ACHN (cell line): ENCODE measurements at regions not wholly inside any gene's neighbourhood (a gene's known extent, or its start where the extent isn't known, plus 50 kb on each side); places are given as distances from the start of the nearest gene placed in this dataset.
A peak's percentile ranks its signal among the peaks of the same experiment; 100 is the strongest.
"Not testable (repeated sequence)": the region's sequence is repeated elsewhere in the genome, so short reads cannot be mapped to it uniquely, and the experiment has no call there.

Experiments
- DNase-seq: peaks from one replicate; pipeline ENCODE4 v3.0.0-alpha.2; 2015
- in situ Hi-C: cut with HindIII; loops from 2 replicates; pipeline ENCODE4 v1.10.0; 2017; ENCODE audit warnings: low sequenced_read_pairs, low pct_ligation_motif_present, low pct_unique_long_range_greater_than_20kb

- in situ Hi-C loops, result no loop called here
- DNase-seq, result no peak
These were observed 135.6 kb downstream of the BRMS1L start for GRCh38 chr14:35961697-35962274.

DNA sequence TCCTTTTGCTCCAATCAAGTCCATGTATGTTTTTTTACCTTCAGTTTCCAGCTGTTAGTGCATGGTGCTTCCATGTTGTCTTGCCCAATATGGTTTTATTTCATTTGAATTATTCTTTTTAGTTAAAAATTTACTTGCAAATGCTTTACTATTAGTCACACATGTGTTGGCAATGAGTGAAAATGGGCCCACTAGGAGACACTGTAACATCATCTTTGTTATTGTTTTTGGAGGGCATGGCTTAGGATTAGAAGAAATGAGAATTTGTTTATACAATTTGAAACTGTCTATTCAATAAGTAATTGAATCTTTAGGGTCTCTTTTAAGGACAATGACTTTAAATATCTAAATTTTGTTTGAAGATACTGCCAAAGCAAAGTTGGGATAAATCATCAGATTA, 133.7 kb downstream of the BRMS1L start:
- in situ Hi-C loops, result no loop called here
- DNase-seq, result peak; percentile 5

- no peak for DNase-seq
- in situ Hi-C loops, result no loop called here
These were observed 132.4 kb downstream of the BRMS1L start for GRCh38 chr14:35958499-35958898.

DNA sequence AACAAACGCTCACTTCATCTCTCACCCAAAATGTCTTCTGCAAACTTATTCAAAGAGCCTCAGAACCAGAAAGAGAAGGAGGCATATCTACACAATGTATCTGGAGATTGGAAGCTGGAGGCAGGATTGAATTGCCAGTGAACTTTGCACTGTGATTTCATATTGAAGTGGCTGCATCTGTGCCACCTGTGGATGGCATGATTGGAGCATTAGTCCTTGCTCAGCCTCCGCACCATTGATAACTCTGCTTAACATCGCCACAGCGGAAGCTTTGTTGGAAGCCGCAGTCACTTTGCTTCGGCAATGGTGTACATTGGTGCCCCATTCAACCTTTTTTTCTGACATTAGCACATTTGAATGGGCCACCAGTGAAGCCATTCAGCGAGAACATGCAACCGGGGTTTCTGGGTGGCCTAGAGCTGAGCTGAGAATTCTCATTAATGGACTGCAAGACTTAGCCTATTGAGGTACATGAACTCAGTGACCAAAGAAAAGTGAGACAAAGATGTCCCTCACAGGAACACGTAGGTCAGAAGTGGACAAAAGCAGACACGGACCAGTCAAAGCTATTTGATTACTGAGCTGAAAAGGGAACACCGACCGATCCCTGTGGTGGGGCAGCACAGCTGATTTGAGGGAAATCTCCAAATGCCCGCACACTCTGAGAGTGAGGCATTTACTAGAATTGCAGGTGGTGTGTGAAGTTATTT, 130.4 kb downstream of the BRMS1L start:
- DNase-seq, result no peak
- in situ Hi-C loops, result no loop called here

GRCh38 chr14:35952584-35952983, 126.4 kb downstream of the BRMS1L start:
- in situ Hi-C loops, result no loop called here

DNA sequence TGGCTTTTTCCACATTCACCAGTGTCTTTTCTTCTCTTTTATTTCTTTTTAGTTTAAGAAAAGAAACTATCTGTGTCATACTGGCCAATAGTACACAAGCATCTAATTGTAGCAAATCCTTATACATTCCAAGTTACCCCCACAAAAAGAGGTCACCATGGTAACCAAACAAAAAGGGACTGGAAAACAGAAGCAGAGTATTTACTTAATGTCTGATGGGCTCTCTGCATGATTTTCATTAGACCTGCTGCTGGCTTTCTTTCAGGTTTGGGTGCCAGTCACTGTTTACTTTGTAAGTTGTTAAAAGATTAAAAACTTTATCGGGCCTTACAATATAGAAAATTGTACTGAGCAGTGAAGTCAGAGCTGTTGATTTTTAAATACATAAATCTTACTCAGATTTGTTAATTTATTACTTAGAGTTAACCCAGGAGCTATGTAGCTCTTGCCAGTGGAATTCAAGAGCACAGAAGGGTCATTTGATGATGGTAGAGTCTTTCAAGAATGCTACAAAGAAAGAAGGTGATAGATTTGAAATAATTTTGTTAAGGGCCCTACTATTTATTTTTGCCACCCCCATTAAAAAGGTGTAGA, 123.9 kb downstream of the BRMS1L start:
- in situ Hi-C loops, result no loop called here
- DNase-seq, result no peak

More at GRCh38 chr14:35952584-35952983, 126.4 kb downstream of the BRMS1L start:
- DNase-seq, result no peak

DNA sequence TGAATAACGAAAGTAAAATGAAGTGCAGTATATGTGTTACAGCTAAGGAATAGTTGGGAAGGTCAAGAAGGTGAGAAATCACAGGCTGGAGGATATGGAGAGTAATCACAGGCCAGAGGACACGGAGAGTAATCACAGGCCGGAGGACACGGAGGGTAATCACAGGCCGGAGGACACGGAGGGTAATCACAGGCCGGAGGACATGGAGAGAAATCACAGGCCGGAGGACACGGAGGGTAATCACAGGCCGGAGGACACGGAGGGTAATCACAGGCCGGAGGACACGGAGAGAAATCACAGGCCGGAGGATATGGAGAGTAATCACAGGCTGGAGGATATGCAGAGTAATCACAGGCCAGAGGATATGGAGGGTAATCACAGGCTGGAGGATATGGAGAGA, 121.8 kb downstream of the BRMS1L start:
- in situ Hi-C loops, DNase-seq: not testable (repeated sequence)

DNA sequence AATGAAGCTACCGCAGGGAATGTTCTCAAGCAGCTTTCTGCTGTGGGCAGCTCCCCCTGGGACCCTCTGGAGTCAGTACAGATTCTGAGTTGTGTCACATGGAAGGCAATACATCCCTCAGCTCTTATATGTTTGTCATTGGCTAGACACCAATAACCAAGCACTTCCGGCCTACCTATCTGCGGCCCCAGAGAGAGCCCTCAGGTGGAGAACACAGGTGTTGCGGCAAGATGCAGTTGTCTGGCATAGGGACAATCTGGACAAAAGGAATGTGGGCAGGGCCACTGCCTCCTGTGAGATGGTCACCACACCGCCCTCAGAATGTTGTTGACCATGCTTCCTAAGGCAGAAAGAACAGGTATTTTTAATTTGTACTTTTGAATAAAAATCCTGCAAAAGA, 118.7 kb downstream of the BRMS1L start:
- in situ Hi-C loops, result no loop called here
- DNase-seq, result peak; percentile 22

- in situ Hi-C loops, result no loop called here
- DNase-seq, result no peak
These were observed 114.2 kb downstream of the BRMS1L start for GRCh38 chr14:35940291-35940690.

GRCh38 chr14:35938770-35939169, 112.6 kb downstream of the BRMS1L start:
- in situ Hi-C loops, result no loop called here
- DNase-seq, result no peak

- DNase-seq, result no peak
- in situ Hi-C loops, result no loop called here
These were observed 108.4 kb downstream of the BRMS1L start for GRCh38 chr14:35934499-35934898.

DNA sequence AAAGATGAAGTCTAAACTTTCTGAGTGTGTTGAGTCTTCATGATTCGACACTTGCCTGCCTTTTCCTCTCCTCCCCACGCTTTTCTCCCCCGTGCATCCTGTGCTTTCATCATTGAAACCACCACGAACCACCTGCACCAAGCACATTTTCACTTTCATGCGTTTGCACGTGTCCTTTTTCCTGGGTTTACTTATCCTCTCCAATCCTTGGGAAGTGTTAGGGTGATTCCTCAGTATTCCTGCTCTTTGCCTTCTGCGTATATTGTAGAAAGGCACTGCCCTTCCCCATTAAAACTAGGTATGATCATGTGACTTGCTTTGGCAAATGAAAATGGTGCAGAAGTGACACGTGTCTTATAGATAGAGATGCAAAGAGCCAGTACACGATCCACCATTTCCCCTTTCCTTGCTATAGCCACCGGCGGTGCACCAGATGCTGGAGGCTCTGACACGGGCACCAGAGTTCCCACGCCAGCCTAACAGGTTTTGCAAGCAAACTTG, 106.6 kb downstream of the BRMS1L start:
- in situ Hi-C loops, result no loop called here
- no peak for DNase-seq

DNA sequence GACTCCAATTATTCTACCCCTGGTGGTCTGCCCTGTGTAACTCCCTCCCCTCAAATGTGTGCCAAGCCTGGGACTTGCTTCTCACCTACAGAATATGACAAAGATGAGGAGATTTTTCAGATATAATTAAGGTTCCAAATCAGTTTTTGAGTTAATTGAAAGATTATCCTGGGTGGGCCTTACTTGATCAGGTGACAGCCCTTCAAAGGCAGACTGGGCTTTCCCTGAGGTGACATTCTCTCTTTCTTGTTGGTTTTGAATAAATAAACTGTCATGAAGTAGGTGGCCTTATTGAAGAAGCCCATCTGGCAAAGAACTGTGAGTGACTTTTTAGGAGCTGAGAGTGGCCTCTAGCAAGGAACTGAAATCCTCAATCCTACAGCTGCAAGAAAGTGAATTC, 106.0 kb downstream of the BRMS1L start:
- DNase-seq, result no peak
- in situ Hi-C loops, result no loop called here

- in situ Hi-C loops, result no loop called here
These were observed 105.2 kb downstream of the BRMS1L start for GRCh38 chr14:35931346-35931745.

DNA sequence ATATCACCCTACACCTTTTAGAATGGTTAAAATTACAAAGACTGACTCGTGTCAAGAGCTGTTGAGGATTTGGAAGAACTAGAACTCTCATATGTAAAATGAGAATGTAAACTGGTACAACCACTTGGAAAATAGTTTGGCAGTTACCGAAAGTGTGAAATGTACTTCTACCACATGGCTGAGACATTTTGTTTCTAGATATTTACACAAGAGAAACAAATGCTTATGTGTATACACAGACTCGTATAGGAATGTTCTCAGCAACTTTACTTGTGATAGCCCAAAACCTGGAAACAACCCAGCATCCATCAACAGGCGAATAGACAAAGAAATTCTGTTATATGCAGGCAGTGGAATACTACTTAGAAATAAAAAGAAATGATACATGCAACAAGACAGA, 103.0 kb downstream of the BRMS1L start:
- in situ Hi-C loops, result no loop called here
- DNase-seq, result no peak

More at GRCh38 chr14:35931346-35931745, 105.2 kb downstream of the BRMS1L start:
- no peak for DNase-seq

DNA sequence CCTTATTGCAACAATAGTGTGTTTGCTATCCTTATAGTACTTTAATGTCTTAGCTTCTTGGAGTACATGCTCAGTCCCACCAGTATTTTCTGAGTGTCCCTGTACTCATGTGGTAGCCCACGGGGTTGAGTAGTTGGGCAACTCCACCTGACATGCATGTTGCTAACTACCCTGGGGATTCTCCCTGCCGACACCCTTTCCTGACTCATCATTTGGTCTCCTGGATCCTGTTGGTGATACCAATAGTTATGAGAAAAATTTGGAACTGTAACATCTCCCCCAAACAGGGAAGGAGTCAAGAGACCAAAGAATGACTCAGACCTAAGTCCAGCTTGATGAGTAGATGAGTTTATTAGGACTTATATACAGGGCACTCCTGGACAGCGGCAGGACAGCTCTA, 101.6 kb downstream of the BRMS1L start:
- in situ Hi-C loops, result no loop called here
- DNase-seq, result no peak

DNA sequence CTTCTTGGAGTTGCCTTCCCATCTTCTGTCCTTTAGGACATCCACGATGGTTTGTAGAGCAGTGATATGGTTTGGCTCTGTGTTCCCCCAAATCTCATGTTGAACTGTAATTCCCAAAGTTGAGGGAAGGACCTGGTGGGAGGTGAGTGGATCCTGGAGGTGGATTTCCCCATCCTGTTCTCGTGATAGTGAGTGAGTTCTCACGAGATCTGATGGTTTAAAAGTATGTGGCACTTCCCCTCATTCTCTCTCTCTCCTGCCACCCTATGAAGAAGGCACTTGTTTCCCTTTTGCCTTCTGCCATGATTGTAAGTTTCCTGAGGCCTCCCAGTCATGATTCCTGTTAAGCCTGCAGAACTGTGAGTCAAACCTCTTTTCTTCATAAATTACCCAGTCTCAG, 99.2 kb downstream of the BRMS1L start:
- in situ Hi-C loops, result no loop called here
- no peak for DNase-seq

DNA sequence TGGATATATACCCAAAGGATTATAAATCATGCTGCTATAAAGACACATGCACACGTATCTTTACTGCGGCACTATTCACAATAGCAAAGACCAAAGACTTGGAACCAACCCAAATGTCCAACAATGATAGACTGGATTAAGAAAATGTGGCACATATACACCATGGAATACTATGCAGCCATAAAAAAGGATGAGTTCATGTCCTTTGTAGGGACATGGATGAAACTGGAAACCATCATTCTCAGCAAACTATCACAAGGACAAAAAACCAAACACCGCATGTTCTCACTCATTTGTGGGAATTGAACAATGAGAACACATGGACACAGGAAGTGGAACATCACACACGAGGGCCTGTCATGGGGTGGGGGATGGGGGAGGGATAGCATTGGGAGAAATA, 96.5 kb downstream of the BRMS1L start:
- in situ Hi-C loops, DNase-seq: not testable (repeated sequence)

GRCh38 chr14:35921745-35922144, 95.6 kb downstream of the BRMS1L start:
- in situ Hi-C loops, result no loop called here

More at GRCh38 chr14:35921745-35922144, 95.6 kb downstream of the BRMS1L start:
- no peak for DNase-seq
